K562 (cell line): ENCODE measurements at regions not wholly inside any gene's neighbourhood (a gene's known extent, or its start where the extent isn't known, plus 50 kb on each side); places are given as distances from the start of the nearest gene placed in this dataset.
A peak's percentile ranks its signal among the peaks of the same experiment; 100 is the strongest.

ENCODE experiments used
- ADNP ChIP-seq: fragments of 200-800 bp; sonication (Bioruptor generic); IDR thresholded peaks from 2 replicates; pipeline ENCODE4 v1.6.1; 2016; ENCODE audit warnings: missing genetic modification characterization, missing compliant biosample characterization
- ARID2 ChIP-seq: fragments of 450-650 bp; IDR thresholded peaks from 2 replicates; pipeline ENCODE4 v1.6.1; 2017; ENCODE audit warnings: antibody characterized with exemption, mild to moderate bottlenecking
- CBX5 ChIP-seq: IDR thresholded peaks from 2 replicates; pipeline ENCODE4 v1.6.1; 2014; ENCODE audit warnings: low read depth, borderline replicate concordance
- CREB1 ChIP-seq, 2 experiments: sonication (generic) in 1 of 2; formaldehyde crosslinking in 1 of 2; IDR thresholded peaks; 2 replicates each; pipeline versions ENCODE4 v1.6.1 to v1.8.0; 2012 to 2022; ENCODE audit warnings: inconsistent platforms in 1 of 2, mild to moderate bottlenecking in 1 of 2, missing genetic modification reagents in 1 of 2, moderate library complexity in 1 of 2
- CTBP1 ChIP-seq: fragments of 450-650 bp; IDR thresholded peaks from 2 replicates; pipeline ENCODE4 v1.6.1; 2016; ENCODE audit warnings: borderline replicate concordance
- DIDO1 ChIP-seq: fragments of 450-650 bp; IDR thresholded peaks from 2 replicates; pipeline ENCODE4 v1.6.1; 2016; ENCODE audit warnings: low read depth, missing biosample characterization, missing genetic modification characterization
- EZH2 ChIP-seq: IDR thresholded peaks from 2 replicates; pipeline ENCODE4 v1.6.1; 2012; ENCODE audit warnings: low read depth, mild to moderate bottlenecking, inconsistent platforms, low read length, borderline replicate concordance
- LARP7 ChIP-seq: fragments of 450-650 bp; IDR thresholded peaks from 2 replicates; pipeline ENCODE4 v1.6.1; 2016
- RCOR1 ChIP-seq, 2 experiments: IDR thresholded peaks; 2 replicates each; pipeline ENCODE4 v1.6.1; 2012; ENCODE audit warnings: low read depth in 2 of 2, low read length in 2 of 2, borderline replicate concordance in 1 of 2, improper control_type of control experiment in 1 of 2
- TRIM25 ChIP-seq: fragments of 450-650 bp; IDR thresholded peaks from 2 replicates; pipeline ENCODE4 v1.7.0; 2016; ENCODE audit warnings: borderline replicate concordance
- ZBTB5 ChIP-seq: fragments of 450-650 bp; IDR thresholded peaks from 2 replicates; pipeline ENCODE4 v1.6.1; 2017; ENCODE audit warnings: antibody characterized with exemption
- ZFP36 ChIP-seq: fragments of 150-350 bp; IDR thresholded peaks from 2 replicates; pipeline ENCODE4 v1.6.1; 2018; ENCODE audit warnings: low read length, low read depth; ENCODE audit not compliant: partially characterized antibody
- ZNF165 ChIP-seq: fragments of 250-450 bp; sonication (Bioruptor Pico); IDR thresholded peaks from 2 replicates; pipeline ENCODE4 v1.4.0; 2020; ENCODE audit warnings: borderline replicate concordance
- ZNF212 ChIP-seq: fragments of 450-650 bp; formaldehyde crosslinking; IDR thresholded peaks from 2 replicates; pipeline ENCODE4 v1.4.0; 2020; ENCODE audit warnings: mild to moderate bottlenecking
- ZNF217 ChIP-seq: sonication (generic); formaldehyde crosslinking; IDR thresholded peaks from 2 replicates; pipeline ENCODE4 v1.8.0; 2022; ENCODE audit warnings: mild to moderate bottlenecking, missing genetic modification reagents
- ZNF785 ChIP-seq: fragments of 250-450 bp; sonication (Bioruptor Pico); IDR thresholded peaks from 2 replicates; pipeline ENCODE4 v1.4.0; 2020; ENCODE audit warnings: mild to moderate bottlenecking
- ZSCAN29 ChIP-seq: fragments of 450-650 bp; IDR thresholded peaks from 2 replicates; pipeline ENCODE4 v1.6.1; 2017
- TF ChIP-seq, protein P1 (sequence below): fragments of 450-650 bp; IDR thresholded peaks from 2 replicates; pipeline ENCODE4 v1.6.1; 2017; ENCODE audit warnings: antibody characterized with exemption, mild to moderate bottlenecking

GRCh38 chr17:33508215-33508614 is 215.1 kb upstream of the ASIC2 start (continued):
- TF ChIP-seq RCOR1 (IDR thresholded peaks at IDR 0.05; ENCODE audit: borderline replicate concordance in 1 of 2, low read depth in 2 of 2, low read length in 2 of 2) (peak in 1 of 2 experiments; percentile 85; a peak in 2 of 4 replicates), ADNP (tag) (no peak), ZNF212 (CRISPR knock-in tag) (no peak), CBX5 (no peak), DIDO1 (tag) (no peak), ARID2 (0 out of 2 replicates have a peak, but pooled peaks have one; percentile 37), ZNF217 (no peak), ZBTB5 (no peak), ZSCAN29 (no peak), CTBP1 (peak; percentile 81), EZH2 (no peak), ZFP36 (no peak), CREB1 (IDR thresholded peaks at IDR 0.05) (0 out of 2 replicates have a peak, but pooled peaks have one; percentile 10), CREB1 (CRISPR knock-in tag; IDR thresholded peaks at IDR 0.05) (no peak), TRIM25 (no peak), LARP7 (no peak), ZNF165 (CRISPR knock-in tag) (no peak), ZNF785 (CRISPR knock-in tag) (no peak)
- TF ChIP-seq, protein P1, sequence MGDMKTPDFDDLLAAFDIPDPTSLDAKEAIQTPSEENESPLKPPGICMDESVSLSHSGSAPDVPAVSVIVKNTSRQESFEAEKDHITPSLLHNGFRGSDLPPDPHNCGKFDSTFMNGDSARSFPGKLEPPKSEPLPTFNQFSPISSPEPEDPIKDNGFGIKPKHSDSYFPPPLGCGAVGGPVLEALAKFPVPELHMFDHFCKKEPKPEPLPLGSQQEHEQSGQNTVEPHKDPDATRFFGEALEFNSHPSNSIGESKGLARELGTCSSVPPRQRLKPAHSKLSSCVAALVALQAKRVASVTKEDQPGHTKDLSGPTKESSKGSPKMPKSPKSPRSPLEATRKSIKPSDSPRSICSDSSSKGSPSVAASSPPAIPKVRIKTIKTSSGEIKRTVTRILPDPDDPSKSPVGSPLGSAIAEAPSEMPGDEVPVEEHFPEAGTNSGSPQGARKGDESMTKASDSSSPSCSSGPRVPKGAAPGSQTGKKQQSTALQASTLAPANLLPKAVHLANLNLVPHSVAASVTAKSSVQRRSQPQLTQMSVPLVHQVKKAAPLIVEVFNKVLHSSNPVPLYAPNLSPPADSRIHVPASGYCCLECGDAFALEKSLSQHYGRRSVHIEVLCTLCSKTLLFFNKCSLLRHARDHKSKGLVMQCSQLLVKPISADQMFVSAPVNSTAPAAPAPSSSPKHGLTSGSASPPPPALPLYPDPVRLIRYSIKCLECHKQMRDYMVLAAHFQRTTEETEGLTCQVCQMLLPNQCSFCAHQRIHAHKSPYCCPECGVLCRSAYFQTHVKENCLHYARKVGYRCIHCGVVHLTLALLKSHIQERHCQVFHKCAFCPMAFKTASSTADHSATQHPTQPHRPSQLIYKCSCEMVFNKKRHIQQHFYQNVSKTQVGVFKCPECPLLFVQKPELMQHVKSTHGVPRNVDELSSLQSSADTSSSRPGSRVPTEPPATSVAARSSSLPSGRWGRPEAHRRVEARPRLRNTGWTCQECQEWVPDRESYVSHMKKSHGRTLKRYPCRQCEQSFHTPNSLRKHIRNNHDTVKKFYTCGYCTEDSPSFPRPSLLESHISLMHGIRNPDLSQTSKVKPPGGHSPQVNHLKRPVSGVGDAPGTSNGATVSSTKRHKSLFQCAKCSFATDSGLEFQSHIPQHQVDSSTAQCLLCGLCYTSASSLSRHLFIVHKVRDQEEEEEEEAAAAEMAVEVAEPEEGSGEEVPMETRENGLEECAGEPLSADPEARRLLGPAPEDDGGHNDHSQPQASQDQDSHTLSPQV: no peak
